HG03064 (cell line): ENCODE measurements at regions not wholly inside any gene's neighbourhood (a gene's known extent, or its start where the extent isn't known, plus 50 kb on each side); places are given as distances from the start of the nearest gene placed in this dataset.

ENCODE experiments used
- ATAC-seq: cut with Tn5 transposase; IDR thresholded peaks from one replicate; pipeline ENCODE4 v1.9.1; 2021; ENCODE audit warnings: low read depth; ENCODE audit not compliant: unreplicated experiment

DNA sequence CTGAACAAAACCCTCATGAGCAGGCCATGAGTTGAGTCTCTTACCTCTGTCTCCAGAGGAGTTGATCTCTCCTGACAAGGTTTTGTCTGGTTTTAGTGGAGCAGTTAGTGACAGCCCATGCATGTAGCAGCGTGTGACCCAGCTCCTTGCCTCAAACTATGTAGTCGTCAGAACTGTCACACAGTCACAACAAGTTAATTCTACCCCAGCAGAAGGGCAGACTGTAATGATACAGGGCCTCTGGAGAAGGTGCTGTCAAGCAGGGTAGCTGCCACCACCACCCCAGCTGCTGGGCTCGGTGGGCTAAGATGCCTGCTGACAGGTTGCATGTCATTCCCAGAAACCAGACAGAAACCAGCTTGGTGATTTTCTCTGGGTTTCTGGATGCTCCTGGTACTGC lies 194.5 kb downstream of the PSAT1 start:
- no peak for ATAC-seq

DNA sequence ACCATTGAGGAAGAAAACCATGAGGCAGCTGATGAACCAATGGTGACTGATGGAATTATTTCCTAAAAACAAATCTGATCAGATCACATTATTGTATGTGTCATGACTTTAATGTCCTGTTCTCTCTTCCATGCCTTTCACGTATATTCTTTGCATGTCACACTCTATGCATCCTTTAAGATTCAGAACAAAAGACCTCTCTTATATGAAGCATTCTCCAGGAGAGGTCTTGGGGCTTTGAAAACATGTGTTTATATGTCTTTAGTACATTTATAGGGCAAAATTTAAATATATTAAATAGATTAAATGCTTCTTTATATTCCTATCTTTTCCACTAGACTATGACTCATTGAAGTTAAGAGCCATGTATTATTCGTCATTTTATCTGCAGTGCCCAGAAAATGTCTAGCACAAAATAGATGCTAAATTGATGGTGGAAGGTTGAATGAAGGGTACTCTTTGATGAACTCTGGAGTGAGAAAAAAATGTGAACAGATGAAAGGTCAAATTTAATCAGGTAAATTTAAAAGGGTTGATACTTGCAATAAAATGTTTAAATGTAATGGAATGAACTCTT lies 196.3 kb downstream of the PSAT1 start:
- no peak for ATAC-seq

DNA sequence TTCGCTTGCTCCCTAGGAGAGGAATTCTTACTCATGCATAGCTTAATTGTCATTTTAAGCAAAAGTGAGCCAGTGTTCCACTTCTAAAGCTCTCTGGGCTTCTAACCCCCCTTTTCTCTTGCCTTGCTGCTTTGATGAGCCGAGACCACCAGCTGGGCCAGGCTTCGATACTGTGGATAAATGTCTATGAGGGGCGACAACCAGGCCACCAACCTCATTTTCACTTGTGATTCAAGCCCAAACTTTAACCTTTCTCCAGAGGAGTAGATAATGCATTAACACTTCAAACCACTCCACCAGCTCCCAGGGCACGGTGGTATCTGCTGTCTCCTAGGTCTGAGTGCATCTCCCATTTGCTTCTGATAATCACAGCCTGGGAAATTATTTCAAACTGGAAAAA lies 205.6 kb downstream of the PSAT1 start:
- no peak for ATAC-seq

DNA sequence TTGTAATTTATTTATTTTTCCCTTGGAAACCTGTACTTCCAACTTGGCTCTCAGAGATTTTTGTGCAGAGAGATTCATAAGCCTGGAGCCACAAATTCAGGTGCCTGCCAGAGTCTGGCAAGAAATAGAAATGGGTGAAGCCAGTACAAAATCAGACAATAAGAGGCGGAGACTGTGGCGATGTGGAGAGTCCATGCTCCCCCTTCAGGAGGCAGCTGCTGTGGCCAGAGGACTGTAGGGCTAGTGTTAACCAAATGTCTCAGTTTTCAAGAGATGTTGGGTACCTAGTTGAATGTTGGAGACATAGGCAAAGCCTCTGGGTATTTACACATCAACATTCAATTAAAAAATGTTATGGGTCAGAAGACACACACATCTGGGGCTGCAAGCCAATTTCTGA lies 208.6 kb downstream of the PSAT1 start:
- ATAC-seq, result no peak

DNA sequence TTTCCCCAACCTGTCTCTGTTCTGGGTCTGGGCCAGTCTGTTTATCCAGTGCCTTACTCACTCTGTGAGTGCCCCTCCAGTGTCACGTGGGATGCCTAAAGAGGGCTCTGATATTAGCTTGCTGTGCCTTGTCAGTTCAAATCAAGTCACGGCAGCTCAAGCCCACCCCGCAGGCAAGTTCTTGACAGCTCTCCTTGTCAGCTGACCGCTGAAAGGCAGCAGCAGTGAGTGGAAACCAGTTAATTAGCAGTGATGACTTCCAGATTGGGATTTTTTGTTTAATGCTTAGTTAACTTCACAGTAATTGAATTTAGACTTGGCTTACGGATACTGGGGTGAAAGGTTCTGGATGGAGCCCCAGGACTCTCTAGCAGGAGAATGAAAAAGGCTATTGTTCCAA lies 210.1 kb downstream of the PSAT1 start:
- no peak for ATAC-seq

DNA sequence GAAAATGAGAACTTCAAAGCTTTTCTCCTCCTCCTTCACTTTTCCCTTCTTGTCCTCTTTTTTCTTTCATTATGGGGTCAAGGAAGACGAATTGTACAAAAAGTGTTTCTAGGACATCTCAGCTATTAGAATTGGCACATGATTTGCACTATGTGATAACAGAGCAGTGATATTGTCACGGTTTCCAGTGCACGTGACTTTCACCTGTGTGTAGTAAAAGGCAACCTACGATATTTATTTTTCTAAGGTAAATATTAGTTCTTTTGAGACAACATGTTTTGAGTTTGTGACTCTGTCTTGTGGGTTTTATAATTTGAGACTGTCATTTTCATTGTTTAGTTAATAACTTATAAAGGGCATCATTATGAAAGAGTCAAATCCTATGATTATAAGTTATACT lies 213.1 kb downstream of the PSAT1 start:
- no peak for ATAC-seq

DNA sequence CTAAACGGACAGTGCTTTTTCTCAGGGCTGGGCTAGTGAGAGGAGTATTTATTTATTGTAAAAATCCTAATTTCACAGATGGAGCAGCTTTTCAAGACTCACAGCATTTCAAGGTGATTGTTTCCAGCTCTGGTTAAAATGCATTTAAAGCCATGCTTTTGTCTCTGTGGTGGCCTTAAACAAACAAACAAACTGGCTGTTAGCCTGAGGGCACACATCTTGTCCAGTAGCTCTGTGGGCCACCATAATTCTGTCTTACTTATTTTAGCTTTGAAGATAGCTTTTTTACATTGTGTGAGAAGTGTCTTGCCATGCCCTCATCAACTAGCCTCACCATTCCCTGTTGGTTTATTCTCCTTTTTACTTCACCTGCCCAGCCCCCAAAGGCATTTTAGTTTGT lies 218.2 kb downstream of the PSAT1 start:
- no peak for ATAC-seq

DNA sequence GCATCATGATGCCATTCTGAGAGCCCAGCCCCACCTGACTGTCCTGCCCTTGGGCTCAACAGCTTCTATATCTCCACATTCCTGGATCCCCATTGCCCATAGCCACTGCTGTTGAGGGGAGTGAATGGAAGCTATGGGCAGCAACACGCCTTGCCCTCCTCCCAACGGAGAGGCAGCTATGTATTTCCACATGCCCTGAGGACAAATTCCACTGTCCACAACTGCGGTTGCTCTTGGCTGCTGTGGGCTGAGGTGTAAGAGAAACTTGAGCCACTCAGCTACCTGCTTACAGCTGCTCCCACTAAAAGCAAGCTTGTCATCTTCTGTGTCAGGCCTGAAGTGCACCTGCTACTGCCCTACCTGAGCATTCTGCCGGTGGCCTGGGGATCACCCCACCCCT lies 222.9 kb downstream of the PSAT1 start:
- no peak for ATAC-seq

DNA sequence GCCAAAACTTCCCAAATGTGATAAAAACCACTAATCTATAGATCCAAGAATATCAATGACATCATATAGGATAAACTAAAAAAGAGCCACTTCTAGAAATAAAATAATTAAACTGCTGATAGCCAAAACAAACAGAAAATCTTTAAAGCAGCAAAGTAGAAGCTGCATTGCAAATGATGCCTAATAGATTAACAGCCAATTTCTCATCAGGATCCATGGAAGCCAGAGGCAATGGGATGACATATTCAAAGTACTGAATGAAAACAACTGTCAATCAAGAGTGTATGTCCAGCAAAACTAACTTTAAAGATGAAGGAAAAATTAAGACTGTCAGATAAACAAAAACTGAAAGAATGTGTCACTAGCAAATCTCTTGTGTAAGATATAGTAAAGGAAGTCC lies 224.8 kb downstream of the PSAT1 start:
- ATAC-seq, result no peak

DNA sequence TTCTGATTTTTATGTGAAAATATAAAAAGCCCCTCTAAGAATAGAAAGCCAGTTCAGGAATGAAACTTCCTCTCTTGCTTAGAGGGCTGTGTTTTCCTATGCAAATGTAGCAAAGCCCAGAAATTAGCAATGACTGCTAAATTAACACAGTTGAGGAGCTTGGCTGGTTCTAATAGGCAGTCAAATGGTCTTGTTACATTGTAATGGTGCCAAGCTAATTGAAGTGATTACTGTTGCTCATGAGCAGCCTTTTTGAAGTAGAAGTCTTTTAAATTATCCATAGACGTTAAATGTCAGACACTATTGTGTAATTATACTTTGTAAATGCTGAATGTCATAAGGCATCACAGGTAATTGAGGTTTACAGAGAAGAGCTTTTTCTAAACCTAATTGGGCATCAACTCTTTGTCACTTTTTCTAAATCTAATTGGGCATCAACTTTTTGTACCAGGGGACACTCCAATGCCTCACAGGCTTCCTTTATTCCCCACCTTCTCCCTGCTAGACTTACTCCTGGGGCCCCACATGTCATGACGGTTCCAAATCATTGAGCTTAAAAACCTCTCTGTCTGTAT lies 229.1 kb downstream of the PSAT1 start:
- ATAC-seq, result no peak

DNA sequence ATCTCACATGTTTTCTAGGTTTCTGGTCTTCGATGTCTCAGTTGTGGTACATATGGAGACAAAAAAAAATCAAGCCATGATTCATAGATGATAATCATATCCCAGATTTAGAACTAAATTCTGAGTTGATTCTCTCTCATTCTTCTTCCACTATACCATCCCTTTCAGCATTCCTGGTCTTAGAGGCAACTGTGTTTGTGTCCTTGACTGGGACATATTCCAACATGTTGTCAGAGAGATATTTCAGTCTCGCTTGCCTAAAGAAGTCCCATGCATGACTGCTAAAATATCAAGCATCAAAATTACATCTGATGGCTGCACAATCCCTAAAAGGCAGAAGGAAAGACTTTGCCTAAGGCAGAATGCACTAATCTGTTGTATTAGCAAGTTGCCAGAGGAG lies 236.6 kb downstream of the PSAT1 start:
- no peak for ATAC-seq

DNA sequence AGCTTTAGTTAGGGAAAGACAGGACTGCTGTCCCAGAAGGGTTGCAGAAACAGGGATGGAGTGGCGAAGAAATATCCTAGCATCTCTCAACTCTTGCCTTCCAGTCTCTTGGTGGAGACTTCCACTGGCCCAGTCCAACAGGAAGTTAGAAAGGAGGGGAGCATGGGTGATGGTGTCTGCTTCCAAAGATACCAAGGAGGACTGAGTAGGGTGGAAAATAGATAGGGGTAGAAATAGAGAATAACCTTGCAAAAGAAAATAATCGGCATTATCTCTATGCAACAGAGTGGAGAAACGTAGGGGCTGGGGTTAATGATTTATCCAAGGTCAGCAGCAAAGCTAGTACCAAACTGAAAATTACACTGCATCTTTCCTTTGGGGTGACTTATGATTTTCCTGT lies 242.3 kb downstream of the PSAT1 start:
- ATAC-seq, result no peak

DNA sequence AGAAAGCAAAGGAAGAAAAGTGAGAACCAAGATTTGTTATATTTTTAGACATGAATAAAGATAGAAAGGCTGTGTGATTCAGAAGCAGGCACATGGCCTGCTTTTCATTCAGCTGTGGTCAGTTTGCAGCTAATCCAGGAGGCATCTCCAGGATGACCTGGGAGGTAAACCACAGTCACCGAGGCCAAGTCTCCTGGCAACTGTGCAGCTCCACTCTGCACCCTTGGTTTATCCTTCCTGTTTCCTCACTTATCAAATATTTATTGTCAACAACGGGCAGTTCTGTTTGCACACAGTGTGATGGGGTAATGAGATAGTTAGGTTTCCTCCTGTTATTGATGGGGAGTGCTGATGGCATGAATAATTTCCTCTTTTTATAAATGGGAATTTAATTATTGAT lies 243.0 kb downstream of the PSAT1 start:
- no peak for ATAC-seq

DNA sequence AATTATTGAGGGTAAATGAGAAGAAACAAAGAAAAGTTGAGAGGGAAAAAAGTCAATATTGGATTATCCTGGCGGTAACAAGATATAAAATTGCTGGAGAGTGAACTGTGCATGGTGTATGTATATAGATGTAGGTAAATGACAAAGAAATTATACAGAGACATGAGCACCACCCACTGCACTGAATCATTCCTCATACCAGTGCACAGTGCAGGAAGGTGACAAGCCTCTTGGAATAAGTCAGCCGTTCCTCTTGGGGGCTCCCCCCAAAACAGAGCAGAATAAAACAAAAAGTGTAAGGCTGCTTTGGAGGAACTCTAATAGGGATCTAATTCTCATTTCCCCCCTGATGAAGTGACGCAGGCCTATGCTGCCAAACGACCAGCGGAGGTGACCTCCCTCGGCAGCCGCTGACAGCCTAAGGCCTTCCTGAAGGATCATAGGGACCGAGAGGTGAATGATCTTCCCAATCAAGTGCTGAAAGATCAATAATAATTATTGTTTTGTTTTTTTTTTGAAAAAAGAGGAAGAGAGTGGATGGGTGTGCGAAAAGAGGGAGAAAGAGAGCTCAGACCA lies 245.0 kb downstream of the PSAT1 start:
- ATAC-seq, result no peak

DNA sequence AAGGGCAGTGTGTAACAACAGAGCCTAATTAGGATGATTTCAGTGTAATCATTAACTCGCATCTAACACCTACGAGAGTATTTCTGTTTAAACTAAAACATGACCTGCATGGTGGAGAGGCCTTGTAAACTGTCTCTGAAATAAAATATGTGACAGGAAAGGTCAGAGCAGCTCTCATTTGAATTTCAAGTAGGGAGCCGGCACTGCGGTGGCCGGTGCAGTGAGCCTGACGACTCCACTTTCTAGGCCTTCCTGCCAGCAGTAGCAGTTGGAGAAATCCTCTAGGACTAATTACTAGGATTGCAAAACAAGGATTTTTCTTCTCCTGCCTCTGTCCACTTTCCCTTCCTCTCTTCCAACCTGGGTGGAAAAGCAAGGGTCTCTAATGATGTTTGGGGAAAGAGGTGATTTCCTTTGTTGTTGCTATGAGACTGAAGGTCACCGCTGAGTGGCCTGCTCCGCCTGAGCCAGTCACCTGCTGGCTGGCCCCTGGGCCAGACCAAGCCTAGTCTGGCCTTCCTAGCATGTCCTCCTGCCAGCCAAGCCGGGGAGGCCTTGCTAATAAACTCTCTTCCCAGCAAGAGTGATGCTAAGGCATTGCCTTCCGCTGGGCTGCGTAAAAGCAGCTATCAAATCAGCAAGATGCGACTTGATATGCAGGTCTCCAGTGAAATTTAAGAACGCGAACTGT lies 245.7 kb downstream of the PSAT1 start:
- no peak for ATAC-seq

DNA sequence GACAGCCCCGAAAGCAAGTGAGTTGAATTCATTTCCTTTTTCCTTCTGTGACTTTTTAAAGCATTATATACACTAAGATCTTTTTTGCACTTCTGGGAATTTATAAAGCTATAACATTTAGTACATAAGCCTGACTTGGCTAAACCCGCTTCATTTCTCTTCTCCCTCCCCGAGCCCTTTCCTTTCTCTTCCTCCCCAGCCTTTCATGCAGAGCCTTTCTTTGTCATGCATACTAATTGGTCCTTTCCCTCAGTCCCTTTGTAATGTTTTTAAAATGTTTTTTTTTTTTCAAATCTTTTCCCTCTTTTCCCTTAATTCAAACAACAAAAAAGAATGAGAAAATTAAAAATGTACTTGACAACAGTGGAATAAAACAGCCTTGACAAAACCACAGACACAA lies 246.4 kb downstream of the PSAT1 start:
- ATAC-seq, result no peak

DNA sequence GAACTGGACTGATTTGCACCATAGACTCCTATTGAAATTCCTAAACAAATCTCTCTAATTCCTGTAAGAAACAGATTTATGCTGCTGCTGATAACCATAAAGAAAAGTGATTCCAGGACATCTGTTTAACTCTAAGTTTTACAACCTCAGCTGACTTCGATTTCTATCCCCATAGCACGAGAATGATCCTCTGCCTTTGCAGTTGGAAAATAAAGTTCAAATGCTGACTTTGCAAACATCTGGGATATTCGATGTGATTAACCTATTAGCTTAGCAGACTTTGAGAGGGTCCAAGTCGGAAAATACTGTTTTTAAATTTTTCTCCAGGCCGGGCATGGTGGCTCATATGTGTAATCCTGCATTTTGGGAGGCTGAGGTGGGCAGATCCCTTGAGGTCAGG lies 247.3 kb downstream of the PSAT1 start:
- no peak for ATAC-seq

DNA sequence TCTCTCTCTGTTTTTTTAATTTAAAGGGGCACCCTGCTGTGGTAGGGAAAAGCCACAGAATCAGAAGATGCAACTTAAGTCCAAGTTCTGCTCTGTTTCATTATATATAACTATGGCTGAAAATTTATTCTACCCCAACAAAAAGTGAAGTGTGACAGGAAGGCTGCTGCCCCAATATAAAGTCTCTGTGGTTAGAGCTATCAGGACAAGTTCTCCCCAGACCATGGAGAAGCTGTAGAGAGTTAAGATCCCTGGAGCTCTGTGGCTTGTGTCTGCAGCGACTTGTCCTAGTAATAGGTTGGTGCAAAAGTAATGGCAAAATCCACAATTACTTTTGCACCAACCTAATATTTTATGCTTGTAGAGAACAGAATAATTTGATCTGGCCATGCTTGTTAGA lies 250.9 kb downstream of the PSAT1 start:
- no peak for ATAC-seq

DNA sequence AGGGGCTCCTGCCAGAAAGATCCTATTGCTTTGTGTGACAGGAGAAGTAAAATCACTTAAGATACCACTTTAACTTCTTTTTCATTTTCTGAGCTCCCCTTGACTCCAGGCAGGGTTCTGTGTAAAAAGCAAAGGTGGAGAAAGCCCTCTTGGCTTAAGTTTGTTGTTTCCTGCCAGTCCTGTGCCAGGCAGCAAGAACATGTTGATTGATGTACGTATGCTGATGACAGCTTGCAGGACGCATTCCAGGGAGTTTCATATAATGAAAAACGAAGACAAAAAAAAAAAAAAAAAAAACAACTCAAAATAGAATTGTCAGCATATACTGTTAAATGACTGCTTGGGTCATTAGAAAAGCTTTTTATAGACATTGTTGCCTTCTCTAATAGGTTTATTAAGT lies 251.7 kb downstream of the PSAT1 start:
- ATAC-seq, result no peak

DNA sequence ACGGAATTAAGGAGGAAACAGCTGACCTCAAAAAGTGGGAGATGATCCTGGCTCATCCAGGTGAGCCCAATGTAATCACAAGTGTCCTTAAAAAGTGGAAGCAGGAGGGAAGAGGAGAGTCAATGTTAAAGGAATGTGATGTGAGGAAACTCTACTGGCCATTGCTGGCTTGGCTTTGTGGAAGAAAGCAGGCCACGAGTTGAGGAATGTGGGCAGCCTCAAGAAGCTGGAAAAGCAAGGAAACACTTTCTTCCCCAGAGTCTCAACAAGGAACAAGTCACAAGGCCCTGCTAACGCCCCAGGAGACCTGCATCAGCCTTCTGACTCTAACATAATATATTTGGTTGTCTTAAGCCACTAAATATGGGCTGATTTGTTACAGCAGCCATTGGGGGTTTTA lies 252.8 kb downstream of the PSAT1 start:
- no peak for ATAC-seq

DNA sequence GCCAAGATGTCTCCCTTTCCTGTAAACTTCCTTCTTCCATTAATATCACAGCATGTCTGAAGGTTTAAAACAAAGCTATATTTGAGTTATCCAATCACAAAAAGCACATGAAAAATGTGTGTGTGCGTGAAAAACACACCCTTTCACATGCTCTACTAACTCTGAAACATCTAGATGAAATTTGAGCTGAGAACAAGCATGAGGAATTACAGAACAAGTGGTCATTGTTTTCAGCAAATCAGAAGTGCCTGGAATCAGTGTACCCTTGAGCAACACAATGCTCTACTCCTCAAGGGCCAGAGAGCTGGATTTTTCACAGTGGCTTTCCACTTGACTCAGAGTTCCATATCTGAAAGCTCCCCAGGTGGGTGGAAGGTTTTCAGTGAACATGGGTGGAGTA lies 255.9 kb downstream of the PSAT1 start:
- ATAC-seq, result no peak

DNA sequence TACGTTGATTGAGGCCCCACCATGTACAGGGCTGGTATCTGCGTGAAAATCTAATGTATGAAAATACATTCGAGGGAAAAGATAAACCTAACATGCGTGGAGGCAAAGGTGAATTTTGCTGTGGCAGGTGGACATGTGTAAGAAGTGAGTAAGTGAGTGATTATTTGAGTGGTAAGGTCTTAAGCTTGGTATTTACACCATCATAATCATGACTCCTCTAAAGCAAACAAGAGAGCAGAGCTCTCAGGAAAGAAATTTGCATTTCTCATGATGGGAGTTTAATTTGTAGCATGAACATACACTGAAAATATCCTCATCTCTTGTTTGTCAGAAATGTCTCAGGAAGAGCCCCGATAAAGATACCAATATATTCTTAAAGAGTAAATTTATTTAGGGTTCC lies 260.6 kb downstream of the PSAT1 start:
- ATAC-seq, result no peak
